ENCODE measurements at regions not wholly inside any gene's neighbourhood (a gene's known extent, or its start where the extent isn't known, plus 50 kb on each side); places are given as distances from the start of the nearest gene placed in this dataset.

DNA sequence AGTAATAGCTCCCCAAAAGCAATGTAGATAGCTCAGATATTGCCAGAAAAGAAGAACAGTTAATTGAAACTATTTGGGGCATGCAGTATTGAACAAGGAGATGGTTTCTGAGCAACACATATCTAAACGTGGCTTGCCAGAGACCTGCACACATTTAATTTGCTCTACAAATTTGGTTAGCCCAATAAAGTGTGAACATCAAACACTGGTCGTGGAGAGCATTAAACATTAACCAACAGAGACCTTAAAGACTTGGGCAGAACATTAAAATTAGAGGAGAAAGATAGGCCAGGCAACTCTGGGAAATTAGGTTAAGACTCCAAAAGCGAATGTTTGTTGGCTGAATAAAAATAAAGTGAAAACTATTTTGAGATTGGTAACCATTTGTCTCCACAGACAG, 61.6 kb upstream of the ARID5B start:
- no peak overlapping the region for H3K4me3 ChIP-seq
- TF ChIP-seq POLR2A (IDR thresholded peaks at IDR 0.05) = no peak
- TF ChIP-seq, protein P1, sequence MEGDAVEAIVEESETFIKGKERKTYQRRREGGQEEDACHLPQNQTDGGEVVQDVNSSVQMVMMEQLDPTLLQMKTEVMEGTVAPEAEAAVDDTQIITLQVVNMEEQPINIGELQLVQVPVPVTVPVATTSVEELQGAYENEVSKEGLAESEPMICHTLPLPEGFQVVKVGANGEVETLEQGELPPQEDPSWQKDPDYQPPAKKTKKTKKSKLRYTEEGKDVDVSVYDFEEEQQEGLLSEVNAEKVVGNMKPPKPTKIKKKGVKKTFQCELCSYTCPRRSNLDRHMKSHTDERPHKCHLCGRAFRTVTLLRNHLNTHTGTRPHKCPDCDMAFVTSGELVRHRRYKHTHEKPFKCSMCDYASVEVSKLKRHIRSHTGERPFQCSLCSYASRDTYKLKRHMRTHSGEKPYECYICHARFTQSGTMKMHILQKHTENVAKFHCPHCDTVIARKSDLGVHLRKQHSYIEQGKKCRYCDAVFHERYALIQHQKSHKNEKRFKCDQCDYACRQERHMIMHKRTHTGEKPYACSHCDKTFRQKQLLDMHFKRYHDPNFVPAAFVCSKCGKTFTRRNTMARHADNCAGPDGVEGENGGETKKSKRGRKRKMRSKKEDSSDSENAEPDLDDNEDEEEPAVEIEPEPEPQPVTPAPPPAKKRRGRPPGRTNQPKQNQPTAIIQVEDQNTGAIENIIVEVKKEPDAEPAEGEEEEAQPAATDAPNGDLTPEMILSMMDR (IDR thresholded peaks at IDR 0.05) = no peak
- TF ChIP-seq EP300 (IDR thresholded peaks at IDR 0.05) = no peak
- WGBS, 3 donors = 63 to 85% (median 69%) methylated on average over 3 of the region's 3 CpGs
- DNase-seq = no peak
- H3K4me1 ChIP-seq (ENCODE audit: insufficient read depth) = peaks cover 5% of the 10 kb centered on the region
- no peaks in the 10 kb centered on the region for H3K9me3 ChIP-seq
- H3K27me3 ChIP-seq = no peaks in the 10 kb centered on the region
- intact Hi-C loops (cut with DNase I) = no loop called here
- H3K36me3 ChIP-seq = no peaks in the 10 kb centered on the region
- H3K27ac ChIP-seq = no peak overlapping the region

DNA sequence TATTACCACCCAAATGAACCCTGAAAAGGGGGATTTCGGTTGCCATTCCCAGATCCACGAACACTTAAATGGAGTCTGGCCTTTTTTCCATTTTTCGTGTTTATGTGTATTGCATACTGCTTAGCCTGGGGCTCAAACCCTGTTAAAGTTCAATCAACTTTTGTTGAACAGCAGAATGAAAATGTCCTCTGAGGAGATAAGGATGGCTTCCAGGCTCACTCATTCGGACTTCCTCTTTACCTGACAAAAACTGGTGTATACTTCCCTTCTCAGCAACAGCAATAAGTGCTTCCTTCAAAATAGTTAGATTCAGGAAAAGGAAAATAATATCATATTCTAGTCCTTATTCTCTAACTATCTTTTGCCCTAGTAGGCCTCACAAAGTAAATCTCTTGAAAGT, 61.1 kb upstream of the ARID5B start:
- H3K9me3 ChIP-seq = no peaks in the 10 kb centered on the region
- intact Hi-C loops (cut with DNase I) = no loop called here
- TF ChIP-seq, protein P1 (IDR thresholded peaks at IDR 0.05) = no peak
- TF ChIP-seq EP300 (IDR thresholded peaks at IDR 0.05) (no peak), POLR2A (IDR thresholded peaks at IDR 0.05) (no peak)
- H3K4me1 ChIP-seq (ENCODE audit: insufficient read depth) = peaks cover 1% of the 10 kb centered on the region
- H3K36me3 ChIP-seq = no peaks in the 10 kb centered on the region
- DNase-seq = no peak
- WGBS, 3 donors = 91 to 96% (median 93%) methylated on average over 4 of the region's 4 CpGs
- H3K4me3 ChIP-seq = no peak overlapping the region
- no peaks in the 10 kb centered on the region for H3K27me3 ChIP-seq
- no peak overlapping the region for H3K27ac ChIP-seq

DNA sequence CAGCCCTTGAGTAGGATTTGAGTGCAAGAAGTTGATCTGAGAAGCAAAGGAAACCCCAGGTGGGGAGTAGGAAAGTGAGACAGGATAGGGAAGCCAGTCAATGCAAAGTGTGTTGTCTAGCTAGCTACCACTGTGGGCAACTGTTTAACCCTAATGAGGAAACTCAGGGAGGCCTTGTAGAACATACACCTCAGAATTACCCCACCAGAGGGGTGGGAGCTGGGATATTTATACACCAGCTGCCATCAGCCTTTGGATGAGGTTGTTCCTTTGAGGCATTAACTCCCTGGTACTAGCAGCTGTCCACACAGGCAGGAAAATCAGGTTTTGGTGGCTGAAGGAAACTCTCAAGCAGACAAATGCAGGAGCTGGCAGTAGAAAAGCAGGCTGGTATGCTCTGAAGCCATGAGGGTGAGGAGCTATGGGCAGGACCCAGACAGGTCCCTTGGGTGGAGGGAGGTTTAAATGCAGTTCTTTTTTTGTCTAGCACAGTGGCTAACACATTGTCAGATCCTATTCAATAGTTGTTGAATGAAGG, 60.1 kb upstream of the ARID5B start:
- Histone ChIP-seq H3K27me3 (no peaks in the 10 kb centered on the region), H3K9me3 (no peaks in the 10 kb centered on the region), H3K36me3 (no peaks in the 10 kb centered on the region), H3K4me1 (ENCODE audit: insufficient read depth) (peaks cover 1% of the 10 kb centered on the region), H3K4me3 (no peak overlapping the region), H3K27ac (no peak overlapping the region)
- intact Hi-C loops (cut with DNase I) = no loop called here
- TF ChIP-seq EP300 (IDR thresholded peaks at IDR 0.05) (no peak), POLR2A (IDR thresholded peaks at IDR 0.05) (no peak)
- TF ChIP-seq, protein P1 (IDR thresholded peaks at IDR 0.05) = no peak
- DNase-seq = no peak

DNA sequence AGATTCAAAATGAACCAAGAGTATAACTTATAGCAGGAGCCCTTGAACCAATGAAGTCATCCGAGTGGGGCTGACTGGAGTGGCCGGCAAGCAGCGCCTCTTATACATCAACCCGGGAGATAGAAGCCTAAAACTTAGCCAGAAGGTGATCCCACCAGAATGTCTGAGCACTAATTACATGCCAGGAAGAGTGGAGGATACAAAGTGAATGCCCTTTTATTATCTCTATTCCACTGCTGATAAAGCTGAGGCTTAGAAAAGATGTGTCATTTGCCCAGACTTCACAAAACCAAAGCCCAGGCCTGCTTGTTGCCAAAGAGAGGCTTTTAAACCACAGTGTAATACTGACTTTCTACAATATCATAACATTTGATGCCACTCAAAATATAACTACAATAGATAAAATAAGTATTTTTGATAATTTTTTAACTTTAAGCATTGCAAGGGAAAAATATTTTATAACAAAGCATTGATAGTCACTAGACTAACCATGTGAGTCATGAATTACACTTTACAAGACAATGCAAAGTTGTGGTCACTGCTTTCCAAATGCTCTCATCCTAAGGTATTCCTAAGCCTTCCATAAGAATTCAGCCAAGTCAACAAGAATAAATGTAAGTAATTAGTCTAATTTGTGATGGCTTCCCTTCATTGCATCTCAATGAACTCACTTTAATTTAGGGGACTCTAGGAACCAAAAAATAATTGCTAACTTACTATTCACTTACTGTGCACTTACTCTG, 58.6 kb upstream of the ARID5B start:
- Histone ChIP-seq H3K27ac (no peak overlapping the region), H3K27me3 (no peaks in the 10 kb centered on the region), H3K4me3 (no peak overlapping the region), H3K9me3 (no peaks in the 10 kb centered on the region), H3K4me1 (ENCODE audit: insufficient read depth) (peaks cover 1% of the 10 kb centered on the region), H3K36me3 (no peaks in the 10 kb centered on the region)
- intact Hi-C loops (cut with DNase I) = no loop called here
- TF ChIP-seq, protein P1 (IDR thresholded peaks at IDR 0.05) = no peak
- TF ChIP-seq POLR2A (IDR thresholded peaks at IDR 0.05) (no peak), EP300 (IDR thresholded peaks at IDR 0.05) (no peak)
- 63 to 85% (median 77%) methylated on average over 4 of the region's 4 CpGs for WGBS, 3 donors
- no peak for DNase-seq
